ENCODE measurements at regions not wholly inside any gene's neighbourhood (a gene's known extent, or its start where the extent isn't known, plus 50 kb on each side); places are given as distances from the start of the nearest gene placed in this dataset.

DNA sequence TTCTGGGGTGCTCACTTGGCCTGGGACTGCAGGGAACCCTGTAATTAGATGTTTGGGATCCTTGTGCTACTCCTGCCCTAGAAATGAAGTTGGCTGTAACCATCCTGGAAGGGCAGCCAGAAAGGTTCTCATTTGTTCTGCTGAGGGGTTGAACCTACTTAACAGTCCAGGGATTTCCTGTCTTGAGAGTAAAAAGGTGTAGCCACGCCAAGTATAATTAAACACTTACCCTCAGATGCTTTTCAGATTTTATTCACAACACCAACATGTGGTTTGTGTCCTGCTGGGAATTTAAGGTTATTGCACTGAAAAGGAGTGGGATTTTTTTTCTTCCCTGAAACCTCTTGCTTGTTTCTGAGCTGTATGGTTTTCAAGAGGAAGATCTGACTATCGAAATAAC is 222.4 kb upstream of the APCDD1 start:
- TF ChIP-seq, protein P1, sequence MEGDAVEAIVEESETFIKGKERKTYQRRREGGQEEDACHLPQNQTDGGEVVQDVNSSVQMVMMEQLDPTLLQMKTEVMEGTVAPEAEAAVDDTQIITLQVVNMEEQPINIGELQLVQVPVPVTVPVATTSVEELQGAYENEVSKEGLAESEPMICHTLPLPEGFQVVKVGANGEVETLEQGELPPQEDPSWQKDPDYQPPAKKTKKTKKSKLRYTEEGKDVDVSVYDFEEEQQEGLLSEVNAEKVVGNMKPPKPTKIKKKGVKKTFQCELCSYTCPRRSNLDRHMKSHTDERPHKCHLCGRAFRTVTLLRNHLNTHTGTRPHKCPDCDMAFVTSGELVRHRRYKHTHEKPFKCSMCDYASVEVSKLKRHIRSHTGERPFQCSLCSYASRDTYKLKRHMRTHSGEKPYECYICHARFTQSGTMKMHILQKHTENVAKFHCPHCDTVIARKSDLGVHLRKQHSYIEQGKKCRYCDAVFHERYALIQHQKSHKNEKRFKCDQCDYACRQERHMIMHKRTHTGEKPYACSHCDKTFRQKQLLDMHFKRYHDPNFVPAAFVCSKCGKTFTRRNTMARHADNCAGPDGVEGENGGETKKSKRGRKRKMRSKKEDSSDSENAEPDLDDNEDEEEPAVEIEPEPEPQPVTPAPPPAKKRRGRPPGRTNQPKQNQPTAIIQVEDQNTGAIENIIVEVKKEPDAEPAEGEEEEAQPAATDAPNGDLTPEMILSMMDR (IDR thresholded peaks at IDR 0.05; ENCODE audit: low read length) = no peak
- no peak for TF ChIP-seq EZH2phosphoT487 (IDR thresholded peaks at IDR 0.05; ENCODE audit: low read length)
- TF ChIP-seq EZH2 (optimal IDR thresholded peaks at IDR 0.05; ENCODE audit: low read depth, low read length) = no peak

DNA sequence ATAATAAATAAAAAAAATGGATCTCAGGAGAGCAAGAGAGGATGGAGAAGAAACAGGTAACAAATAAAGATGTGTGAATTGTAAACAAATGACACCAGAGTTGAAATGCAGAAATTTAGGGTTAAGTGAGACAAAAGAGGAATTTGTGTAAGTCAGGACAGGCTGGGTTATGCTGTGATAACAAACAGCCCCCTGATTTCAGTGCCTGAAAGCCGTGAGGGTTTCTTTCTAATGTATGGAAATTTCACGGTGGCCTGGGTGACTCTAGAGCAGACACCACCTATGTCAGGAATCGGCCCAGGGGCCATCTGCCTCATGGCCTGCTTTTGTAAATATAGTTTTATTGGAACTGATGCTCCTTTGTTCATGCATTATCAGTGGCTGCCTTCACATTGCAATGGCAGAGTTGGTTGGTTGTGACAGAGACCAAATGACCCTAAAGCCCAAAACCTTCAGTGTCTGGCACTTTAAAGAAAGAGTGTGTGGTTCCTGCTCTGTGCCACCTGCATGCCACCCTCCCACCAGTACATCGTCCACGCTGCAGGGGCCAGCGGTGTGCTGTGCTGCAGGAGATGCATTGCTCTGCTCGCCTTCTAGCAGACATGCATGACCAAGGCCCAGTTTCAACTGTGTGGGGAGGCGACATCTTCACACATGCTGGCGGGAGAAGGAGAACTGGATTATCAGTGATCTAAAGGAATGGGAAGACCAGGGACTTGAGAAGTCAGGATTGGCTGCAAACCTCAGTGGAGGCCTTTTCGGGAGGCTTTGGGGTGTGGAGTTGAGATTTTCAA is 221.2 kb upstream of the APCDD1 start:
- TF ChIP-seq, protein P1 (IDR thresholded peaks at IDR 0.05; ENCODE audit: low read length) = no peak
- H3K36me3 ChIP-seq (replicated peaks; ENCODE audit: insufficient read depth, low read length) = no peaks in the 10 kb centered on the region
- H3K27ac ChIP-seq (ENCODE audit: low read length) = no peak overlapping the region
- H3K4me1 ChIP-seq (ENCODE audit: low read length) = no peaks in the 10 kb centered on the region
- H3K4me3 ChIP-seq (ENCODE audit: low read length) = no peak overlapping the region
- H3F3A ChIP-seq (ENCODE audit: insufficient read depth, low read length) = no peaks in the 10 kb centered on the region
- no peaks in the 10 kb centered on the region for H4K20me1 ChIP-seq (ENCODE audit: insufficient read depth, low read length)
- no peak overlapping the region for H2AFZ ChIP-seq (ENCODE audit: low read length)
- DNase-seq = no peak
- H3K9me2 ChIP-seq (replicated peaks; ENCODE audit: insufficient read depth, low read length) = no peaks in the 10 kb centered on the region
- 0 out of 2 replicates have a peak, but pooled peaks cover 4% of the 10 kb centered on the region for H3K9me3 ChIP-seq (replicated peaks; ENCODE audit: insufficient read depth, low read length)
- no peaks in the 10 kb centered on the region for H3K27me3 ChIP-seq (replicated peaks; ENCODE audit: insufficient read depth, low read length)
- H3K79me2 ChIP-seq (ENCODE audit: low read length) = no peaks in the 10 kb centered on the region
- H3K9ac ChIP-seq (ENCODE audit: low read length) = no peak overlapping the region
- no peak overlapping the region for H3K4me2 ChIP-seq (ENCODE audit: low read depth, low read length)

More for the DNA sequence above, 222.4 kb upstream of the APCDD1 start:
- no peaks in the 10 kb centered on the region for H3K79me2 ChIP-seq (ENCODE audit: low read length)
- H3K27me3 ChIP-seq (replicated peaks; ENCODE audit: insufficient read depth, low read length) = no peaks in the 10 kb centered on the region
- no peak overlapping the region for H3K4me2 ChIP-seq (ENCODE audit: low read depth, low read length)
- no peaks in the 10 kb centered on the region for H3F3A ChIP-seq (ENCODE audit: insufficient read depth, low read length)
- no peaks in the 10 kb centered on the region for H4K20me1 ChIP-seq (ENCODE audit: insufficient read depth, low read length)
- H3K9ac ChIP-seq (ENCODE audit: low read length) = no peak overlapping the region
- no peaks in the 10 kb centered on the region for H3K36me3 ChIP-seq (replicated peaks; ENCODE audit: insufficient read depth, low read length)
- H3K27ac ChIP-seq (ENCODE audit: low read length) = no peak overlapping the region
- H3K9me2 ChIP-seq (replicated peaks; ENCODE audit: insufficient read depth, low read length) = no peaks in the 10 kb centered on the region
- no peak overlapping the region for H2AFZ ChIP-seq (ENCODE audit: low read length)
- 0 out of 2 replicates have a peak, but pooled peaks cover 4% of the 10 kb centered on the region for H3K9me3 ChIP-seq (replicated peaks; ENCODE audit: insufficient read depth, low read length)
- H3K4me1 ChIP-seq (ENCODE audit: low read length) = no peaks in the 10 kb centered on the region
- H3K4me3 ChIP-seq (ENCODE audit: low read length) = no peak overlapping the region
- no peak for DNase-seq

- no peak overlapping the region for H3K27ac ChIP-seq (ENCODE audit: low read length)
These were observed 220.2 kb upstream of the APCDD1 start for GRCh38 chr18:10234281-10234680.

More at GRCh38 chr18:10234281-10234680, 220.2 kb upstream of the APCDD1 start:
- TF ChIP-seq EZH2 (optimal IDR thresholded peaks at IDR 0.05; ENCODE audit: low read depth, low read length) = no peak
- Histone ChIP-seq H4K20me1 (ENCODE audit: insufficient read depth, low read length) (no peaks in the 10 kb centered on the region), H3K27me3 (replicated peaks; ENCODE audit: insufficient read depth, low read length) (no peaks in the 10 kb centered on the region), H3F3A (ENCODE audit: insufficient read depth, low read length) (no peaks in the 10 kb centered on the region), H3K4me3 (ENCODE audit: low read length) (no peak overlapping the region), H3K79me2 (ENCODE audit: low read length) (no peaks in the 10 kb centered on the region), H3K4me2 (ENCODE audit: low read depth, low read length) (no peak overlapping the region), H3K36me3 (replicated peaks; ENCODE audit: insufficient read depth, low read length) (no peaks in the 10 kb centered on the region), H2AFZ (ENCODE audit: low read length) (no peak overlapping the region), H3K4me1 (ENCODE audit: low read length) (no peaks in the 10 kb centered on the region), H3K9ac (ENCODE audit: low read length) (no peak overlapping the region), H3K9me3 (replicated peaks; ENCODE audit: insufficient read depth, low read length) (0 out of 2 replicates have a peak, but pooled peaks cover 4% of the 10 kb centered on the region), H3K9me2 (replicated peaks; ENCODE audit: insufficient read depth, low read length) (no peaks in the 10 kb centered on the region)
- DNase-seq = no peak

All from MM.1S (cell line).